ENCODE measurements at regions not wholly inside any gene's neighbourhood (a gene's known extent, or its start where the extent isn't known, plus 50 kb on each side); places are given as distances from the start of the nearest gene placed in this dataset.

DNA sequence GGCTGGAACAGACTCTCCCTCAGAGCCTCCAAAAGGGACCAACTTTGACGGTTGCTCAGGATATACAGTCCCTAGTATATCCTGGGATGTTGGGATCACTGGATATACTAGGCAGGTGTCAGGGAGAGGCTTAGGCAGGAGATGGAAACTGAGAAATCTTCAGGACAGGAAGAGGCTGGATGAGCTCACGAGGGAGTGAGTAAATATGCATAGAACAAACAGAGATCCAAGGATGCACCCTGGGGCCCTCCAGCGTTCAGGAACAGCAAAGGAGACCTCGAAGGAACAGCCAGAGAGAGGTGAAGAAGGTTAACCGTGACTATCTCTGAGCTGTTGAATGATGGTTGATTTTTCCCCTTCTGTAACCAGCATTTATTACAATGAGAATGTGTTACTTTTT lies 191.3 kb downstream of the BMP7 start:
- Mint-ChIP-seq H3K27me3 (ENCODE audit: low read depth) (peaks cover 9% of the 10 kb centered on the region), H3K36me3 (ENCODE audit: low read depth) (no peaks in the 10 kb centered on the region), H3K9me3 (peaks cover 14% of the 10 kb centered on the region), H3K27ac (no peak overlapping the region), H3K4me3 (no peak overlapping the region), H3K4me1 (ENCODE audit: low read depth) (no peaks in the 10 kb centered on the region)

DNA sequence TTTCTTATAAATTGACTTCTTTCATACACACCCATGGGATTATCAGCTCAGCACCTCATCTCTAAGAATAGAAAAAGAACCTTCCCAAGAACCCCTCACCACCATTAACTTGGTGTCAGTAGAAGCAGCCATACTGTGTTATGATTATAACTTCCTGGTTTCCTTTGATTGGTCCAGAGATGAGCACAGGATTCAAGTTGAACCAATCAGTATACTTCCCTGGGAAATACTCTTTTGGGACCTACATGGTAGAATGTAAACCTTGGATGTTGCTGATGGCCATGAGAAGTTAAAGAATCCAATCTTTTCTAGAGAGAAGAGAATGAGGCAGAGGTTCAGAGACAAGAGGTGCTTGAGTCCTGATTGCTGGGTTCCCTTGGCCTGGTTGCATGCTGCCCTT lies 190.8 kb downstream of the BMP7 start:
- no peak overlapping the region for H3K27ac Mint-ChIP-seq
- H3K9me3 Mint-ChIP-seq: peaks cover 14% of the 10 kb centered on the region
- H3K27me3 Mint-ChIP-seq (ENCODE audit: low read depth): peaks cover 9% of the 10 kb centered on the region
- no peaks in the 10 kb centered on the region for H3K4me1 Mint-ChIP-seq (ENCODE audit: low read depth)
- H3K36me3 Mint-ChIP-seq (ENCODE audit: low read depth): no peaks in the 10 kb centered on the region
- no peak overlapping the region for H3K4me3 Mint-ChIP-seq

DNA sequence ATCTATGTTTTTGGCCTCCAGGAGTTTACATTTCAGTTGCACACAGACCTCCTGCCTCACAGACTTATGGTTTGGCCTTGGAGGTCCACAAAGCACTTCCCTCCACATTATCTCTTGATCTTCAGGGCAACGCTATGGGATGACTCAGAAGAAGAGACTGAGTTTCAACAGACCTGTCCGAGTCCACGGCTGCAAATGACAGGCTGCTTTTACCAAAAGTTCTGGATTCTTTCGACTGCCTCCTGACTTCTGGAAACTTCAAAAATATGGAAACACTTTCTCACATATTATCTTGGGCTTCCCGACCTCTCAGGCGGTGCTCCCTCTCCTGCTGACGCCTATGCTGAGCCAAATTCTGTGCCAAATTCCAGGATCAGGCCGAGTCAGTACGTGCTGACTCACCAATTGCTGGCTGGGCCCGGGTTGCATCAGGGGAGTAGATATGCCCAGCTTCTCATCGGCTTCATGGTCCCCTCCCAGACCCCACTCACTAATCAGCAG lies 190.2 kb downstream of the BMP7 start:
- peaks cover 14% of the 10 kb centered on the region for H3K9me3 Mint-ChIP-seq
- no peak overlapping the region for H3K27ac Mint-ChIP-seq
- peaks cover 7% of the 10 kb centered on the region for H3K27me3 Mint-ChIP-seq (ENCODE audit: low read depth)
- H3K4me1 Mint-ChIP-seq (ENCODE audit: low read depth): no peaks in the 10 kb centered on the region
- no peaks in the 10 kb centered on the region for H3K36me3 Mint-ChIP-seq (ENCODE audit: low read depth)
- no peak overlapping the region for H3K4me3 Mint-ChIP-seq

DNA sequence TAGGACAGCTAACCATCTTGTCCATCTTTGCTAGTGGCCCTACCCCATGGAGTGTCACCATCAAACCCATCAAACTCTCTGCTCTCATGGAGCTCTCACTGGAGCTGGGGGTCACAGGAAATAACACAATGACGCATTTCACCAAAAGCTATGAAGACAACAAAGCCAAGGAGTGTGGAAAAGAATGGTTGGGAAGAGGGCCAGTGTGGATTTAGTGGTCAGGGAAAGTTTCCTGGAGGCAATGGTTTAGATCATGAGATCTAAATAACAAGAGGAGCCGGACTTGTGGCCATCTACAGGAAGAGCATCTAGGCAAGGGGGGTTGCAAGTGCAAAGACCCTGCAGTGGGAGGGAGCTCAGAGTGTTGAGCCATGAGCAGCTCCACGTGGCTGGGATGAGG lies 189.5 kb downstream of the BMP7 start:
- H3K27me3 Mint-ChIP-seq (ENCODE audit: low read depth): no peaks in the 10 kb centered on the region
- H3K4me3 Mint-ChIP-seq: no peak overlapping the region
- no peaks in the 10 kb centered on the region for H3K4me1 Mint-ChIP-seq (ENCODE audit: low read depth)
- H3K9me3 Mint-ChIP-seq: peaks cover 14% of the 10 kb centered on the region
- H3K36me3 Mint-ChIP-seq (ENCODE audit: low read depth): no peaks in the 10 kb centered on the region
- H3K27ac Mint-ChIP-seq: no peak overlapping the region

DNA sequence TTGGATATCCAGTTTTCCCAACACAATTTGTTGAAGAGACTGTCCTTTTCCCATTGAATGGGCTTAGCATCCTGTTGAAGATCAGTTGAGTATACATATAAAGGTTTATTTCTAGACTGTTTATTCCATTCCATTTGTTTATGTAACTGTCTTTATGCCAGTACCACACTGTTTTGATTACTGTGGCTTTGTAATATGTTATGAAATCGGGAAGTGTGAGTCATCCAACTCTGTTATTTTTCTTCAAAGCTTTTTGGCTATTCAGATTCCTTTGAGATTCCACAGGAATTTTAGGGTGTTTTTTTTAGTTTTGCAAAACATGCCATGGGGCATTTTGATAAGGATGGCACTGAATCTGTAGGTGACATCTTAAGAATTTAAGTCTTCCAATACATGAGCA lies 188.3 kb downstream of the BMP7 start:
- H3K36me3 Mint-ChIP-seq (ENCODE audit: low read depth): no peaks in the 10 kb centered on the region
- H3K4me1 Mint-ChIP-seq (ENCODE audit: low read depth): no peaks in the 10 kb centered on the region
- H3K9me3 Mint-ChIP-seq: peaks cover 14% of the 10 kb centered on the region
- H3K27ac Mint-ChIP-seq: no peak overlapping the region
- no peaks in the 10 kb centered on the region for H3K27me3 Mint-ChIP-seq (ENCODE audit: low read depth)
- no peak overlapping the region for H3K4me3 Mint-ChIP-seq

DNA sequence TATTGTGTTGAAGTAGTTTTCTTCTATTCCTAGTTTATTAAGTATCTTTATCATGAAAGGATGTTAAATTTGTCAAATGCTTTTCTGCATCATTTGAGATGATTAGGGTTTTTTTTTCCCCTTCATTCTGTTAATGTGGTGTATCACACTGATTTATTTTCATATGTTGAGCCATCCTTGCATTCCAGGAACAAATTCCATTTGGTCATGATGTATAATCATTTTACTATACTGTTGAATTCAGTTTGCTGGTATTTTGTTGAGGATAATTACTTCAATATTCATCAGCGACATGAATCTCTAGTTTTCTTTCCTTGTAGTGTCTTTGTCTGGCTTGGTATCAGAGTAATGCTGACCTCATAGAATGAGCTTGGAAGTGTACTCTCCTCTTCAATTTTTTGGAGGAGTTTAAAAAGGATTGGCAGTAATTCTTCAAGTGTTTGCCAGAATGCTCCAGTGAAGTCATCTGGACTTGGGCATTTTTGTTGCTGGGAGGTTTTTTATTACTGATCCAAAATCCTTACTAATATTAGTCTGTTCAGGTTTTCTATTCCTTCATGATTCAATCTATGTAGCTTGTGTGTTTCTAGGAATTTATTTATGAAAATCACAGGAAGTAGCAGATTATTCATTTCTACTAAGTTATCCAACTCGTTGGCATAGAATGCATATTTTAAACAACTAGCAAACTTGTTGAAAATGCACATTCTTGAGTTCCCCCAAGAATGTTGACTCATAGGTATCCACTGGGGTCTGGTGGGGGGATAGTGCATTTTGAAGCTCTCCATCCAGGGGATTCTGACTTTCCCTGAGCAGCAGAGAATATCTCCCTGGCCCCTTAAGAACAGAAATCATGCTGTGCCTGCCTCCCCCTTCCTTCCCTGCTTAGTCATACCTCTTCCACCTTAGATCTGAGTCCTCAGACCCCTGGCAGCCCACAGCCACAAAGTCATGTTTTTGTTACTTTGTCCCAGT lies 187.1 kb downstream of the BMP7 start:
- H3K36me3 Mint-ChIP-seq (ENCODE audit: low read depth): no peaks in the 10 kb centered on the region
- peaks cover 14% of the 10 kb centered on the region for H3K9me3 Mint-ChIP-seq
- no peaks in the 10 kb centered on the region for H3K27me3 Mint-ChIP-seq (ENCODE audit: low read depth)
- no peak overlapping the region for H3K4me3 Mint-ChIP-seq
- H3K27ac Mint-ChIP-seq: no peak overlapping the region
- H3K4me1 Mint-ChIP-seq (ENCODE audit: low read depth): no peaks in the 10 kb centered on the region

DNA sequence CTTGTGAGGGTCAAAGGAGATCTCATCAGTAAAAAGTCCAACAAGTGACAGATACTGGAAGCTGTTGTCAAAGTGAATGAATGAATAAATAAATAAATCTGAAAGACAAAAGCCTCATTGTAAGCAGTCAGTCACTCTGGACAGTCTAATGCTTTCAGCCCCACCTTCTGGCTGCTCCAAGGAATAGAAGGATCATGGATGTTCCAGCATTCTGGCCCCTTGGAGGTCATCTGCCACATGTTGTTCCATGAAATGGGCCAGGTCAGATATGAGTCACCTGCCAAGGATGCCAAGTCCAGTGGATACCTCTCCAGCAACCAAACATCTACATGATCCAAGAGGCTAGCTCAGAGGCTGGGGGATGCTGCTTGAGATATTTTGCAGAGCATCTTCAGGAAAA lies 185.6 kb downstream of the BMP7 start:
- Mint-ChIP-seq H3K27me3 (ENCODE audit: low read depth) (no peaks in the 10 kb centered on the region), H3K9me3 (peaks cover 14% of the 10 kb centered on the region), H3K4me3 (no peak overlapping the region), H3K27ac (no peak overlapping the region), H3K4me1 (ENCODE audit: low read depth) (no peaks in the 10 kb centered on the region), H3K36me3 (ENCODE audit: low read depth) (no peaks in the 10 kb centered on the region)

DNA sequence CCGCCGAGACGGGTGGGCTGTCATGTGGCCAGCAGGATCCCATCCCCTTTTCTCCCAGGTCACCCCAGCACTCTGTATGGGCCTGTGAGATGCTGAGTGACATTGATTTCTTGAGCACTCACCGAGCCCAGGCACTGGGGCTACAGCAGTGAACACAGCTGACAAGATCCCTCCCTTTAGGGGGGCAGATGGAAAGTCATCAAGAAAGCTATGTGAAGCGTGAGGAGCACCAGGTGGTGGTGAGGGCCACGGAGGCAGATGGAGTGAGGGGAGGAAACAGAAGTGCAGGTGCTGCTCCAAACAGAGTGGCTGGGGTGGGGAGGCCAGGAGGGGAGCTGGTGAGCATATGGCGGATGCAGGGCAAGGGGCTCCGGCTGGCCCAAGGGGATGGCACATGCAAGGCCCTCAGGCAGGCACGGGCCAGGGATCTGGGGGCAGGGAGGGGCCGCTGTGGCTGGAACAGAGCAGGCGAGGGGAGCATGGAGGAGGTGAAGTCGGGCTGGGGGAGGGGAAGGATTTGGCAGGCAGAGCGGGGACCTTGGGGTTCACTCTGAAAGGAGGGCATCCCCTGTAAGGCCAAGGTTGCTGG lies 184.0 kb downstream of the BMP7 start:
- Mint-ChIP-seq H3K36me3 (ENCODE audit: low read depth) (no peaks in the 10 kb centered on the region), H3K9me3 (peaks cover 8% of the 10 kb centered on the region), H3K27me3 (ENCODE audit: low read depth) (no peaks in the 10 kb centered on the region), H3K27ac (no peak overlapping the region), H3K4me3 (no peak overlapping the region), H3K4me1 (ENCODE audit: low read depth) (no peaks in the 10 kb centered on the region)

DNA sequence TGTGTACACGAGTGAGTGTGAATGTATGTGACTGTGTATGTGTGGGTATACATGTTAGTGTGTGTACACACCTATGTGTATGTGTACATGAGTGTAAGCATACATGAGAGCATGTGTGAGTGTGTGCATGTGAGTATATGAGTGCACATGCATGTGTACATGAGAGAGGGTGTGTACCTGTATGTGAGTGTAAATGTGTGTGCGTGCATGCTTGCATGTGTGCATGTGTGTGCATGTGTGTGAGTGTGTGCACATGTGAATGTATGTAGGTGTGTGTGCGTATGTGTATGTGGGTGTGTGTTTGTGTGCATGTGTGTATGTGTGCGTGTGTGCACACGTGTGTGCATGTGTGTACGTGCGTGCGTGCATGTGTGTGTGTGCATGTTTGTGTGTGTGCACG lies 183.4 kb downstream of the BMP7 start:
- Mint-ChIP-seq H3K4me3 (no peak overlapping the region), H3K9me3 (peaks cover 8% of the 10 kb centered on the region), H3K27me3 (ENCODE audit: low read depth) (no peaks in the 10 kb centered on the region), H3K36me3 (ENCODE audit: low read depth) (no peaks in the 10 kb centered on the region), H3K27ac (no peak overlapping the region), H3K4me1 (ENCODE audit: low read depth) (no peaks in the 10 kb centered on the region)

DNA sequence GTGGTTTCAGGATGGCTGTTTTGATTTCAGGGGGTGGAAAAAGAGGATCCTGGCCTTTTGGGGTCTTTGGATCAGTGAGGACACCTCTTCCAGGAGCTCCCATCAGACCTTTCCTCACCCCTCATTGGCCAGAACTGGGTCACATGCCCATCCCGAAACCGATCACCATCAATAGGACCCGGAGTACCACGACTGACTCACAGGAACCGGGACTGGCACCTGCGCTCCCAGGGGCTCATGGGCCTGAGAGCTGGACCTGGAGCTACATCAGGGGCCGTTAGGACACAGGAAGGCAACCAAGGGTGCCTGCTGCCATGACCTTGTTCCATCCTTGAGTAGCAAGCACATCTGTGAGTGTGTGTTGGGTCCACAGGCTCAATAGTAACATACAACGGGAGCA lies 180.4 kb downstream of the BMP7 start:
- H3K27ac Mint-ChIP-seq: no peak overlapping the region
- no peaks in the 10 kb centered on the region for H3K27me3 Mint-ChIP-seq (ENCODE audit: low read depth)
- no peaks in the 10 kb centered on the region for H3K4me1 Mint-ChIP-seq (ENCODE audit: low read depth)
- H3K36me3 Mint-ChIP-seq (ENCODE audit: low read depth): no peaks in the 10 kb centered on the region
- H3K9me3 Mint-ChIP-seq: no peaks in the 10 kb centered on the region
- no peak overlapping the region for H3K4me3 Mint-ChIP-seq

DNA sequence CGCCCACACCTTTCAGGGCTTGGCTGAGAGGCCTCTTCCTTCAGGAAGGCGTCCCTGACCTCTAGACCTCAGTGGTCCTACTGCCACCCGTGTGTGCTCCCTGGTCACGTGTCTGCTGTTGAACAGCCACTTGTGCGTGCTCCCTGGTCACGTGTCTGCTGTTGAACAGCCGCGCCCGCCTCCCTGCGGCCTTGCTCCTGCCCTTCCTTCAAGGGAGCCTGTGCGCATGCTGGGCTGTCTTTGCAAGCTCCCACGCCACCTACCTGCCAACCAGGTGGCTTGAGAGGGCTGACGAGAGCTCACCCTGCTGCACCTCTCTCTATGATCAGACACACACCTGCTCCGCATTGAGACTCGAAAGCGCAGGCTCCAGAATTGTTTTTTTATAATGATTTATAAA lies 179.3 kb downstream of the BMP7 start:
- H3K4me3 Mint-ChIP-seq: no peak overlapping the region
- no peaks in the 10 kb centered on the region for H3K36me3 Mint-ChIP-seq (ENCODE audit: low read depth)
- H3K27me3 Mint-ChIP-seq (ENCODE audit: low read depth): no peaks in the 10 kb centered on the region
- H3K4me1 Mint-ChIP-seq (ENCODE audit: low read depth): peaks cover 5% of the 10 kb centered on the region
- H3K9me3 Mint-ChIP-seq: no peaks in the 10 kb centered on the region
- H3K27ac Mint-ChIP-seq: no peak overlapping the region

DNA sequence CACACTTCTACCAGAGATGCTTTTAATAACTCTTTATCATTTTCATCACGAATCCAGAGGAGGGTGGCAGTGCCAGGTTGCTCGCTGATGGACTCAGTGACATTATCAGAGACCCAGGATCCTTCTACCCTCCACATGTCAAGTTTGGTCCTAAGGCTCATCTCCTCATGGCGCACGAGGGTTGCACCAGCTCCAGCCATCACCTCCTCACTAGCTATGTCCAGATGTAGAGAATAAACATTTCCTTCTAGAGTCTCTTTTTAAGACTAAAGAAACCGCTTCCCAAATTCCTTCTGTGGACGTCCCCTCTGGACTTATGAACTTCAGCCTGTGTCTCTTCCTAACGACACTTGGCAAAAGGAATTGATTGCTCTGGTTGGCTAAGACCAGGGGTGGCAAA lies 178.7 kb downstream of the BMP7 start:
- peaks cover 8% of the 10 kb centered on the region for H3K4me1 Mint-ChIP-seq (ENCODE audit: low read depth)

DNA sequence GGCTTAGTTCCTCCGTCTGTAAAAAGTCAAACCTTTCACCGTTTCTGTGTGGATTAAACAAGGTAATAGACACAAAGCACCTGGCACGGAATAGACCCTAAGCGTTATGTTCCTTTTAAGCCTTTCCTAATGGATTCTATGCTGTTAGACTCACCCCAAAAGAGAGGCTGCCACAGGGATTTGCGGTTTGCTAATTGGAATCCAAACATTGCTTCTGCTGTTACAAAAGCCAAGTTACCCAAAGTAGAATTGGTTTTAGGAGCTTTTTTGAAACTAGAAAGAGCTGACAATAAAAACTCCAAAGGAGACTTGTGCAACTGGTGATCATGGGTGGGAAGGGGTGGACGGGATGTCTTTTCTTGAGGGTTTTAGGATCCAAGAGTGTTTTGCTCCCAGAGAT lies 178.0 kb downstream of the BMP7 start:
- no peaks in the 10 kb centered on the region for H3K36me3 Mint-ChIP-seq (ENCODE audit: low read depth)
- no peak overlapping the region for H3K4me3 Mint-ChIP-seq
- no peaks in the 10 kb centered on the region for H3K27me3 Mint-ChIP-seq (ENCODE audit: low read depth)
- H3K9me3 Mint-ChIP-seq: no peaks in the 10 kb centered on the region
- H3K4me1 Mint-ChIP-seq (ENCODE audit: low read depth): peaks cover 8% of the 10 kb centered on the region
- no peak overlapping the region for H3K27ac Mint-ChIP-seq

More for the DNA sequence above, 178.7 kb downstream of the BMP7 start:
- H3K4me3 Mint-ChIP-seq: no peak overlapping the region
- H3K36me3 Mint-ChIP-seq (ENCODE audit: low read depth): no peaks in the 10 kb centered on the region
- H3K27ac Mint-ChIP-seq: no peak overlapping the region
- no peaks in the 10 kb centered on the region for H3K9me3 Mint-ChIP-seq
- H3K27me3 Mint-ChIP-seq (ENCODE audit: low read depth): no peaks in the 10 kb centered on the region

DNA sequence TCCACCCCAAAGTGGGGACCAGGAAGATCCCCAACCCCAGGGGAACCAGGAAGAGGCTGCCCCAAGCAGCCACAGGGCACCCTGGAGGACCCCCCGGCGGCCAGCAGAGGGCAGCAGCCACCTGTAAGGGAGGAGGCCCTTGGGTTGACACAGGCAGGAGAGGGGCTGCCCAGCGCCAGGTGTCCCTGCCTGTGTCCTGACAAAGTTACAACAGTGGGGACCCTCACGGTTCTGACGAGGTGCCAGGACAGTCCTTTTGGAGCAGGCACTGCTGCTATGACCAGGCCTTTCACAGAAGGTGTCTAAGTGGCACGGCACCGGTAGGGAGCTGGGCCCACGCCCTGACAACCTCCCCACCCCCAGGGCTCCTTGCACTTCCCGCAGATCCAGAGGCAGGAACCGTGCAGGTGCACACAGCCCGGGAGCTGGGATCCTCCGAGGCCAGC lies 176.7 kb downstream of the BMP7 start:
- no peaks in the 10 kb centered on the region for H3K27me3 Mint-ChIP-seq (ENCODE audit: low read depth)
- H3K4me3 Mint-ChIP-seq: no peak overlapping the region
- H3K4me1 Mint-ChIP-seq (ENCODE audit: low read depth): peaks cover 8% of the 10 kb centered on the region
- no peaks in the 10 kb centered on the region for H3K9me3 Mint-ChIP-seq
- no peaks in the 10 kb centered on the region for H3K36me3 Mint-ChIP-seq (ENCODE audit: low read depth)
- no peak overlapping the region for H3K27ac Mint-ChIP-seq

Data from T-helper 1 cell treated with Interleukin-12 subunit alpha and Interleukin-12 subunit beta and Interleukin-4 antibody, amounts not matched to agents 30 μg/mL and 1 μg/mL, for 36 hours (primary cell).